ENCODE measurements at regions not wholly inside any gene's neighbourhood (a gene's known extent, or its start where the extent isn't known, plus 50 kb on each side); places are given as distances from the start of the nearest gene placed in this dataset.

DNA sequence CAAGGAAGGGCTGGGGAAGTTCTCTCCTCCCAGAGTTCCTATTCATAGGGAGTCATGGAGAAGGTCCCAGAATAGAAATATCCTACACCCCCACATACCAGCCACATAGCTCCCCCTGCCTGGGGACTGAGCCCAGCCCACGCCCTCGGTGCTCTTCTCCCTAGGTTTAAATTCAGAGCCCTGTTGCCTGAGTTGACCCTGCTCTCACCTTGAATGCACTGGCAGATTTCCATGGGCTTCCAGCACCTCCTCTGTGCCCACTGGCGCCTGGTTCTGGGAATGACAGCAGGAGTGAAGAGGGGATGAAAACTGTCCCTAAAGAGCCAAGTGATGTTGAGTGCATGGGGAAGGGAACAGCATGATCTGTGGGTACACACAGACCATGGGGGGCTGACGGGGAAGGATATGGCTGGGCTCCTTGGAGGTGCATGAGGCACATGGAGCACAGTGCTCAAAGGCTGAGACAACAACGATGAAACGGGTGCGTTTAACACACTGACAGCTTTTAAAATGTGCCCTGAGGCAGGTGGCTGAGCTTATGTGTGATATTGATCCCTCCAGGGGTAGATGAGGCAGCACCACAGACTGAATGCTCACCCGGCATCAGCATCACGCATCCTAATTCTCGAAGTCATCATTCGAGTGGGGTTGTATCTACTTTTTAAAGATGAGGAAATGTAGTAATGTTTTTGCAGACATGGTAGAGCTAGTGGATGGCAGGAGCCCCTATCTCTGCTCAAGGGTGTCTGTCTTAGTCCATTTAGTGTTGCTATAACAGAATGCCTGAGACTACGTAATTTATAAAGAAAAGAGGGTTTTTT lies 53.7 kb upstream of the IGFBP3 start:
- intact Hi-C loops (cut with micrococcal nuclease) = no loop called here
- peak; percentile 46 for DNase-seq
- ATAC-seq = peak; percentile 80

DNA sequence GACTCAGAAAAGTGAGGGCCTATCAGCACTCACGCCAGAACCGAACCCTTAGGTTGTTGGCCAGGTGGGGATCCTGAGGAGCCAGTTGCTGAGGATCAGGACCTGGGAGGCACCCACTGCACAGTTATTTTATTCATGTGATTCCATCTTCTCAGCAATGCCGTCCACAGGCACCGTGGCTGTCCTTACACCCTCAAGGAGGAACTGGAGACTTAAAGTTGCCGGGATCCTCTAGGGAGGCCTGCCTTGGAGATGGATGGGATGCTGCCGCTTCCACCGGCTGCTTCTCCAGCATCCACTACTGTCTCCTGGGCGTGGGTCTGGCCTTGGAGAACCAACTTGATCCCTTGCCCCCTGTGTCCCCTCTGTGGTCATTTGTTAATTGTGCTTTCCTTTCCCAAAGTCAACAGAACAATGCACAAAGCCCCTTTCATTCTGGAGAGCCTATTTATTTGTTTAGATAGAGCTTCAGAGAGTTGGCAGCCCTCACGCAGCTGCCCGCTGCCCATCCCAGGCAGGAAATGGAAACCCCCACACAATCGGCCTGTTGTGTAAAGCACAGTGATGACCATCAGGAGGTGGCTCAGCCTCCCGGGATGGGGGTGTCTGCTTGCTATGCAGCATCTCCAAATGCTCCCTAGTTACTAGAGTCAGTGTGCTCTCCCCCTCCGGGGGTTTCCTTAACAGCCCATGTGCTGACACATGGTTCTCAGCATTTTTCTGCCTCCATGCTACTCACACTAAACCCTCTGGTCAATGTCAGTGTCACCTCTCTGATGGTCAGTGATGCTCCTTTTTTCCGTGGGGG lies 52.9 kb upstream of the IGFBP3 start:
- ATAC-seq (no peak), DNase-seq (no peak)

DNA sequence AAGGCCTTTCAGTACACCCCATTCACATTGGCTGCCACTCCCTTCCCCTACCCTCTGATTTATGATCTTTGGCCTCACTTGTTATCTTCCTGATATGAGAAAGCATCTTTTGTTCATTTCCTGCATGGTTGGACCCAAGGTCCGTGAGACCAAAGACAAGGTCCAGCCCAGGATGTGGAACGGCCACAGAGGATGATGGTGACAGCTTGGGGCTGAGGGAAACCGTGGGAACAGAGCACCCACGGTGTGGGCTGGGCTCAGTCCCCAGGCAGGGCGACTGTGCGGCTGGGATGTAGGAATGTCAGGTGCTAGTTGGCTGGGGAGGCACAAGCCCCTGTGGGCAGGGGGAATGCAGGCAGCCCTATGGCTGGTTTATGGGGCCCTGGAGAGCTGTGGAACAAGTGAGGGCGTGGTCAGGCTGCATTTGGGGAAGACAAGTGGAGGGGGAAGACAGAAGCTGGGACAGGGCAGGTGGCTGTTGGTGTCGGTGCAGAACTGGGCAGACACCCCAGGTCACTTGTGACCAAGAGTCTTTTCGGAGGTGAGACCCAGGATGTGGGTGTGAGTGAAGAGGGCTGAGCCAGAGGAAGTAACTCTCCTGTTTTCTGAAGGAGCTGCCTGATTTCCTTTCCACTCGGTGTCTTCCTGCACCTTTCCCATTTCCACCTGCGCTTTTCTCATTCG lies 51.7 kb upstream of the IGFBP3 start:
- intact Hi-C loops (cut with micrococcal nuclease) = no loop called here
- ATAC-seq = no peak
- DNase-seq = no peak

More for the DNA sequence above, 52.9 kb upstream of the IGFBP3 start:
- intact Hi-C loops (cut with micrococcal nuclease) = no loop called here

DNA sequence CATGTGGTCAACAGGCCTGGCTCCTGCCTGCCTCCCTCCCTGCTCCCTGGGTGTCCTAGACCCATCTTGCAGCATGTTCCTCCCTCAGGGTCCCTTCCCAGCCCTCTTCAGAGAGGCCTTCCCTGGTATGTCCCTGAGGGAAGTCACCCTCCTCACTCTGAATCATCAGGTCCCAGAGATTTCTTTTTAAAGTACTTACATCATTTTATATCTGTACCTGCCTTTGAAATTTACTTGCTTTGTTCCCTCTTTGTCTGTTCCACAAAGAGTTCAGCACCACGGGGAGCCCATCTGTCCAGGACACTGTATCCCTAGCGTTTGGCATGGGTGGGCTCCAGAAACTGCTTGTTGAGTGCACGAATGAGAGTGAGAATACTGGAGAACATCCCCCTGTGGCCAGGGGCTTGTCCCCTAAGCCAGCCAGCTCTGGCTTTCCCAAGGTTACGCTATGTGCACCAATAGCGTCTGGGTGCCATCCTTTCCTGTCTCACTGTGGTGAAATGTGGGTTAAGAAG lies 50.6 kb upstream of the IGFBP3 start:
- ATAC-seq (no peak), DNase-seq (no peak)
- intact Hi-C loops (cut with micrococcal nuclease) = no loop called here

DNA sequence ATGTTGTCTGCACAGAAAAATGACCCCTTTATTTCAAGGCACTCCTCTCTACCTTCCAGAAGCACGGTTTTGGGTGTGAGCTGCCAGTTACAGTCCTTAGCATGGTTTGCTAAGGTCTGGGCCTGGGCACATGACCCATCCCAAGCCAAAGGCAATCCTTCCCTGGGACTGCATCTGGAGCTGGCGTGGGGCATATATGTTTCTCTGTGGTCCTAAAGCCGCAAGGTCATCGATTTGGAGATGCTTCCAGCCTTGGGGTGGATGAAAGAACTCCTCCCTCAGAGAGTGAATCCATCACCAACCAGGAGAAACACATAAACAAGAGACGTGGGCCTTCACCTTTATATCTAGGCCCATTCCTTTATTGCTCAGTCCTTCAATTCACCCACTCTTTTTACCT lies 50.1 kb upstream of the IGFBP3 start:
- ATAC-seq (no peak), DNase-seq (no peak)
- intact Hi-C loops (cut with micrococcal nuclease) = no loop called here

Data from left ventricle myocardium superior (tissue), 1 donor.